GM13976 (cell line): ENCODE measurements at regions not wholly inside any gene's neighbourhood (a gene's known extent, or its start where the extent isn't known, plus 50 kb on each side); places are given as distances from the start of the nearest gene placed in this dataset.

ENCODE experiments used
- DNase-seq: peaks from one replicate; pipeline ENCODE4 v3.0.0; 2012; ENCODE audit warnings: low spot score
- in situ Hi-C: fragments of 300-500 bp; cut with MboI; formaldehyde crosslinking; loops from one replicate; pipeline ENCODE4 v1.12.0; 2022; ENCODE audit warnings: low sequenced_read_pairs, mixed read lengths, inconsistent platforms; ENCODE audit not compliant: unreplicated experiment
- TF ChIP-seq, protein P1 (sequence below): IDR thresholded peaks from 2 replicates; pipeline ENCODE4 v1.5.1; 2012; ENCODE audit warnings: borderline replicate concordance, mild to moderate bottlenecking; ENCODE audit not compliant: insufficient read depth; ENCODE audit errors: extremely low read depth, missing control alignments, control extremely low read depth

DNA sequence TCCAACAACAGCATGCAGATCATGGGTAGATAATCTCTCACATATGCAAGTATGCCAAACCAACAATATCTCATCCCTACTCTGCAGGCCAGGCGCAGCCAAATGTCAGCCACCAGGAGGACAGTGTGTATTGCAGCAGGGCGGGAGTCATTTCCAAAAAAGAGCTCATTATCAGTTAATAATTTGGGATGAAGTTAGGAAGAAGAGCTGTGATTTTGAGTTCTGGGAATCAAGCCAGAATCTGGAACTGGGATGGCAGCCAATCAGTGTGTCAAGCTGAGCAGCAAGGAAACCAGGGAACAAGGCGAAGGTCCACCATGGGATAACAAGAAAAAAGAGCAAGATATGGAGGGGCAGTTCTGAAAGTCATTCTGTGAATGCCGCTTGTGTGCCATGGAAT is 88.2 kb upstream of the CAMK2D start:
- DNase-seq = no peak
- TF ChIP-seq, protein P1, sequence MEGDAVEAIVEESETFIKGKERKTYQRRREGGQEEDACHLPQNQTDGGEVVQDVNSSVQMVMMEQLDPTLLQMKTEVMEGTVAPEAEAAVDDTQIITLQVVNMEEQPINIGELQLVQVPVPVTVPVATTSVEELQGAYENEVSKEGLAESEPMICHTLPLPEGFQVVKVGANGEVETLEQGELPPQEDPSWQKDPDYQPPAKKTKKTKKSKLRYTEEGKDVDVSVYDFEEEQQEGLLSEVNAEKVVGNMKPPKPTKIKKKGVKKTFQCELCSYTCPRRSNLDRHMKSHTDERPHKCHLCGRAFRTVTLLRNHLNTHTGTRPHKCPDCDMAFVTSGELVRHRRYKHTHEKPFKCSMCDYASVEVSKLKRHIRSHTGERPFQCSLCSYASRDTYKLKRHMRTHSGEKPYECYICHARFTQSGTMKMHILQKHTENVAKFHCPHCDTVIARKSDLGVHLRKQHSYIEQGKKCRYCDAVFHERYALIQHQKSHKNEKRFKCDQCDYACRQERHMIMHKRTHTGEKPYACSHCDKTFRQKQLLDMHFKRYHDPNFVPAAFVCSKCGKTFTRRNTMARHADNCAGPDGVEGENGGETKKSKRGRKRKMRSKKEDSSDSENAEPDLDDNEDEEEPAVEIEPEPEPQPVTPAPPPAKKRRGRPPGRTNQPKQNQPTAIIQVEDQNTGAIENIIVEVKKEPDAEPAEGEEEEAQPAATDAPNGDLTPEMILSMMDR = no peak
- in situ Hi-C loops = no loop called here

DNA sequence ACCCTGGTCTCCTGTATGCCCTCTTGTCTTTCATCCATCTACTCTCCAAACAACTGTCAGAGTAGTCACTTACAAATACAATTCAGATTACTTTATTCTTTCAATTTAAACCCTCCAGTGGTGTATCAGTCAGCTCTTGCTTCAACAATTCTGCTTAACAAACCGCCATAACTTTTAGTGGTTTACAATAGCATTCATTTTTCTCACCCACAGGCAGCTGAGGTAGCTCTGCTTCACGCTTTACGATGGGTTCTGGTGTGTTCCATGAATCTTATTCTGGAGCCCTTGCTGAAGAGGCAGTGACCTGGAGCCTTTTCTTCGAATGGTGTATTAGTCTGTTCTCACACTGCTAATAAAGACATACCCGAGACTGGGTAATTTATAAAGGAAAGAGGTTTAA is 86.2 kb upstream of the CAMK2D start:
- in situ Hi-C loops = no loop called here
- TF ChIP-seq, protein P1 = no peak
- DNase-seq = no peak

DNA sequence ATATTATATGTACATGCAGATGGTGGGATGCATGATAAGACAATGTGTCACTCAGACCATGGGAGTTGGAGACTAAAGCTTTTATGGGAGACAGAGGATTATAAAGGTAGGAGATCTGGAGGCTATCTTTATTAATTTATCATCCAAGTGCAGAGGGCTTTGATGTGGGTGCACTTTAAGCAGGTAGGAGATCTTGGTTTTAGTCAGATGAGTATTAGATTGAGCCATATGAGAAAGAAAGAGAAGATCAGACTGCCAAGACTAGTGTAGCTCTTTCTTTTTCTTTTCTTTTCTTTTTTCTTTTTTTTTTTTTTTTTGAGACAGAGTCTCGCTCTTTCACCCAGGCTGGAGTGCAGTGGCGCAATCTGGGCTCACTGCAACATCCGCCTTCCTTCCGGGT is 84.9 kb upstream of the CAMK2D start:
- no peak for DNase-seq
- in situ Hi-C loops = no loop called here
- TF ChIP-seq, protein P1 = no peak

DNA sequence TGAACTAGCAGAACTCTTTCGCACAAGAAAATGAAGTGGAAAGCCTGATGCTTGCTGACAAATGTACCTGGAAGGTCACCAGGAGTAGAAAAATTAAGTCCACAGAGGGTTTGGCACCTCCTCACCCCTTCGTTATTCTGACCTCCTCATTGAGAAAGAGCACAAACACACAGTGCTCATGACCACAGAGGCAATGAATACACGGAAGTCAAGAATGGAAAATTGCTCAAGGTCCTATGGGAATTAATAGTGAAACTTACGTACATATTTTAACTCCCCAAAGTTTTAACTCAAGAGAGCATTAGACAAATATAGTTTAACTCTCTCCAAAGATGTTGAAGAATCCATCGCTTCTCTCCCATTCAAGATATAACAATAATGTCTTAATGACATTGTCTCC is 83.6 kb upstream of the CAMK2D start:
- in situ Hi-C loops = no loop called here
- TF ChIP-seq, protein P1 = no peak
- DNase-seq = no peak

DNA sequence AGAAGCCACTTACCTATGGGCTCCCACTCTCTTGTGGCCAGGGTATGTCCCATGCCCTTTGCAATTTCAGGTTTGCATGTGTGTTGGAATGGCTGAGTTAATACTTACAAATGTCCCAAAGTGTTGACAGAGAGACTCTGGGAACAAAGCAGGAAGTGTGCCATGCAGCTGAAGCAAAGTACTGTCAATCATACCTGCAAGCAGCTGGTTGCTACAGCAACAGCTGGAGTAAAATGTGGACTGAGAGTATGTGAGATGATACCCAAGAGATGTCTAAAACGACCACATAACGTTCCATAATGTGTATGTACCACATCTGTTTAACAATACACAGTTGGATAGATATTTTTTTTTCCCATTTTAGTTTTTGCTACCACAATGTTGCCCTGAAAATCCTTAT is 82.8 kb upstream of the CAMK2D start:
- TF ChIP-seq, protein P1 = no peak
- DNase-seq = no peak
- in situ Hi-C loops = no loop called here

DNA sequence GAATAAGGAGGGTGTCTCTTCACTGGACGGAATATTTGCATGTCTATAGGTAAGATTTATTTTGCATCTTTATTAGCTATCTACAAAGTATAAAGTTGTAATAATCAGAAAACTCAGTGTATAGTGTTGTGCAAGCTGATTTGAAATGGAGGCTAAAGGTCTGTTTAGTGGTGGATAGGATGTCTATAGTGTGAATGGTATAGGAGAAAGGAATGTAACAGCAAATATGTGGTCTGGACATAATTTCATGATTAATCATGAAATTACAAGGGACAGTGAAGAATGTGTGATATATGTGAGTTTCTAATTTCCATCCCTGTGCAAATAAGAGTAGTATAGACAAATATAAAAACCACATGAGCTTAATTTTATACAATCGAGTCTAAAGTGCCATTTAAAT is 79.3 kb upstream of the CAMK2D start:
- DNase-seq = no peak
- TF ChIP-seq, protein P1 = no peak
- in situ Hi-C loops = no loop called here

DNA sequence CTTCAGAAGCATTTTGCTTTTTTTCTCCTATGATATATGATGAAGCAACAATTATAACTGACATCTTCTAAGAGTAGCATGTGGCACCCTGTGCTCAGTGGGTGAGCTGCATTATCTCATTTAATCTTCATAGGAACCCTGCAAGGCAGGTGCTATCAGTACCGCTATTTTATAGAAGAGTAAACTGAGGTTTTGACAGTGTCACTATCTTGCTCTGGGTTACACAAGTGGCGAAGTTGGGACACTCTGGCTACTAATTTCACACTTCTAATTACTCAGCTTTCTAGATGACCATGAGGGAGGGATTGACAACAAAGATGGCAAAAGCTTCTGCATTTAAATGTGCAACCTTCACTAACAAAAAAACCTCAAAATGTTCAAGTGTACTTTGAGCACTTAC is 76.9 kb upstream of the CAMK2D start:
- TF ChIP-seq, protein P1 = no peak
- DNase-seq = no peak
- in situ Hi-C loops = no loop called here
